ENCODE measurements at regions not wholly inside any gene's neighbourhood (a gene's known extent, or its start where the extent isn't known, plus 50 kb on each side); places are given as distances from the start of the nearest gene placed in this dataset.
"Not testable (repeated sequence)": the region's sequence is repeated elsewhere in the genome, so short reads cannot be mapped to it uniquely, and the experiment has no call there.

DNA sequence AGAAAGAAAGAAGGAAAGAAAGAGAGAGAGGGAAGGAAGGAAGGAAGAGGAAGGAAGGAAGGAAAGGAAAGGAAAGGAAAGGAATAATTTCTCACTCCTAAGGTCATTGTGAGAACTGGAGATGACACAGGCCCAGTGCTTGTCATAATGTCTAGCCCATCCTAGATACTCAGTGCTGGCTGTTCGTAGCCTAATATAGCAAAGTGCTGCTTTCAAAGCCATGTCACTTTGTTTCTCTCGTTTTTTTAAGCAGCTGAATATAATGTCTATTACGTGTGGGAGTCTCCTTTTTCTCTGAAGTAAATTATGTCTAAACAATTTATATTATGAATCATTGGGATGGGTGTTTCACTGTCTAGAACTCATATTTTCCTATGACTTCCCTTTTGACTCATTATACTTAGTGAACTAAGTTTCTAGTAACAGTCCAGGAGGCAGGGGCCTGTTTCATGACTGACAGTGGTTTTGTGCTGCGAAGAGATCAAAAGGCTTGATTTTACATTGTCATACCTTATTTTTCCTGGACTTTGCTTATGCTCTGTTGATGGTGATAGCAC lies 327.0 kb upstream of the ZFP42 start:
- DNase-seq (ENCODE audit: low read depth): no peak

DNA sequence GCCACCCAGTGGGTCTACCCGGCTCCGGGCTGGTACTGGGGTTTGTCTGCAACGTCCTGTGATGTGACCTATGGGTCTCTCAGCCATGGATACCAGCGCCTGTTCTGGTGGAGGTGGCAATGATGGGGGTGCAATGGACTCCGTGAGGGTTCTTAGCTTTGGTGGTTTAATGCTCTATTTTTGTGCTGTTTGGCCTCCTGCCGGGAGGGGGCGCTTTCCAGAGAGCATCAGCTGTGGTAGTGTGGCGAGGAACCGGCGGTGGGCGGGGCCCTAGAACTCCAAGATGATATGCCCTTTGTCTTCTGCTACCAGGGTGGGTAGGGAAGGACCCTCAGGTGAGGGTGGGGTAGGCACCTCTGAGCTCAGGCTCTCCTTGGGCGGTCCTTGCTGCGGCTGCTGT lies 324.1 kb upstream of the ZFP42 start:
- not testable (repeated sequence) for DNase-seq (ENCODE audit: low read depth)

DNA sequence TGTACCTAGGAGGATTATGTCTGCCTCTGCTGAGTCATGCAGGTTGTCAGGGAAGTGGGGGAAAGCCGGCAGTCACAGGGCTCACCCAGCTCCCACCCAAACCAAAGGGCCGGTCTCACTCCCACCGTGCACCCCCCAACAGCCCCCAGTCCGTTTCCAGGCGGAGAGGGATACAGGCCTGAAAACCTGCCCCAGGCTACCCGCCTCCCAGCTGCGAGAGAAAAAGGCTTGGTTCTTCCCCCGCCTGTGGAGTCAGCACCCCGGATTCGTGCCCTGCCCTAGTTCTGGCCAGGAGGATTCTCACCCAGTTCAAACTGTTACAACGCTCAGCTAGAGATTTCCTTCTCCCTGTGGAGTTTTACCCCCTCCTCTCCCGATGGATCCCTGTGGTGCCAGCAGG lies 323.6 kb upstream of the ZFP42 start:
- not testable (repeated sequence) for DNase-seq (ENCODE audit: low read depth)

DNA sequence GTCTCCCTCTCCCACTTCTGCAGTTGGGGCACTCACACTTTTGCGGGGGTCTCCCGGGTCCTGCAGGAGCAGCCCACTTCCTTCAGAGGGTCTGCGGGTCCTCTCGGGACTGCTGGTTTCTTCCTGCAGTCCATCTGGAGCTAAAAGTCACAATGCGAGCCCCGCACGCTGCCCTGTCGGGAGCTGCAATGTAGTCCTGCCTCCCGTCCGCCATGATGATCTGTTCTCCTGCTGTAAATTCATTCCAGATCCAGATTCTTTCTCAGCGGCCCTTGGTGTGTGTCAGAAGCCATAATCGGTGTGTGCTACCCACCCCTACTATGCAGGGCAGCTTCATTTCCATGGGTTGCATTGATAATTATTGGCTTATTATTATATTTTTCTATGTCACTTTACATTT lies 323.0 kb upstream of the ZFP42 start:
- DNase-seq (ENCODE audit: low read depth): not testable (repeated sequence)

DNA sequence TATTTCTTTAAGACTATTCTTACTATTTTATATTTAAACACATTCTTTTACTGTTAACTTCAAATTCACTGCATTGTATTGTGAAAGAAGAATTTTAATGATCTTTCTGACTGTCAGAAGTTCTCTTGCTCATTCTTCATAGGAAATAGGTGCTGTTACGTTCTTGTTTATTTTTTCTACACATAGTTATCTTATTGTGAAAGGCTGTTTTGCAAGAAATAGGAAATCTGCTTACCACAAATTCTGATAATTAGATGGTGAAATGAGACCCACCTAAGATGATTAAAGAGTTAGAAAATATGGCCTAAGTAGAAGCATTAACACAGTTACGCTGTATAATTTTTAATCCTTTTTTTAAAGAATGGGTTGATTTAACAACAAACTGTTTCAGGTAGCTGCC lies 316.1 kb upstream of the ZFP42 start:
- DNase-seq (ENCODE audit: low read depth): no peak

DNA sequence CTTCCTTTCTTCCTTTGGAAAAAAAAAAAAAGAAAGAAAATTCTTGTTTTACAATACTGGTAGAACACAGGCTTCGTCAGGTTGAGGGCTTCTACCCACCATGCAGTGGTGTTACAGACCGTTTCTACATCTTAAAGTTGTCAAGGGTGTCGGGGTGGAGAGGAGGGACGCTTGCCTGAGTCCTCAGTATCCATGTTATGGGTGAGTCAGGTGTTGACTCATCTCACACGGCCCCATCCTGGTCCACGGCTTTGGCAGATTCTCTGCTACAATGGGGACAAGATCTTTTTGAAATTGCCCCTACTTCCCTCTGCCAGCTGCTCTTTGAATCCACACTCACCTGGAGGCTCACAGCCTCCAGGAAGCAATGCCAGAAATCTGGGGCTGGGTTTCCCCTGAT lies 310.3 kb upstream of the ZFP42 start:
- no peak for DNase-seq (ENCODE audit: low read depth)

DNA sequence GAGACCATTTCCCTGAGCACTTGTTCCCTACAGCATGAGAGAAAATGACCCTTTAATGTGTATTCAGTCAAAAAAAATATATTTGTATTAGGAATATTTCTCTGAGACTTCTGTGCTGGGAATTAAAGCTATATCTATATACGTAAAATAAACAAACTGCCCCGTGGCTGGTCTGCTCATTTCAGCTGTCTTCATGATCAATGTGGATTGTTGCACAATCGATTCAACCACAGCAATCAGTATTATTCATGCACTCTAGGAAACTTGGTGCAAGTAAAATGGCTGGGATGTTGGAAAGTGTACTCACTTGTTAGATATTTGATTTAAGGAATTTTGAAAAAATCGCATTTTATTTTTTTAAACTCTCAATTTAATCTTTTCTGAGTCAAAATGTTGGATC lies 307.9 kb upstream of the ZFP42 start:
- no peak for DNase-seq (ENCODE audit: low read depth)

DNA sequence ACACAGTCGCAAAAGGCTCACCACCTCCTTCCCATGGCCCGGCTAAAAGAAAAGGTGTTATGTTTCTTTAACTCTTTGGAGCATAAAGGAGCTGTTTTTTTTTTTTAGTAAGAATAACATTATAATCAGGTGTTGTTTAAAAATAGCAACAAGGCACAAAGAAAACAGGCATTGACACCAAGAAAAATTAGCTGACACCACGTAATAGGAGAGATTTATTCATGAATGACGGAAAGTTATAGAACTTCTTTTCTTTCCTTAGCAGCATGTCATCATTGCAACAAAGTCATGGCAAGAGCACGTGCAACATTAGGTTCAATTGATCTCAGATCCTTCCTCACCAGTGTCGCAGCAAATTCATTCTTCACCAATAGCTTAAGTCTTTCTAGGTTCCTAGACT lies 302.9 kb upstream of the ZFP42 start:
- no peak for DNase-seq (ENCODE audit: low read depth)

DNA sequence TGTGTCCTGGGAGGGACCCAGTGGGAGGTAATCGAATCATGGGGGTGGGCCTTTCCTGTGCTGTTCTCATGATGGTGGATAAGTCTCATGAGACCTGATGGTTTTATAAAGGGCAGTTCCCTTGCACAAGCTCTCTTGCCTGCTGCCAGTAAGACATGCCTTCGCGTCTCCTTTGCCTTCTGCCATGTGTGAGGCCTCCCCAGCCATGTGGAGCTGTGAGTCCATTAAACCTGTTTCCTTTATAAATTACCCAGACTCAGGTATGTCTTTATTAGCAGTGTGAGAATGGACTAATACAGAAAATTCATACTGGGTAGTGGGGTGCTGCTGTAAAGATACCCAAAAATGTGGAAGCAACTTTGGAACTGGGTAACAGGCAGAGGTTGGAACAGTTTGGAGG lies 300.0 kb upstream of the ZFP42 start:
- not testable (repeated sequence) for DNase-seq (ENCODE audit: low read depth)

DNA sequence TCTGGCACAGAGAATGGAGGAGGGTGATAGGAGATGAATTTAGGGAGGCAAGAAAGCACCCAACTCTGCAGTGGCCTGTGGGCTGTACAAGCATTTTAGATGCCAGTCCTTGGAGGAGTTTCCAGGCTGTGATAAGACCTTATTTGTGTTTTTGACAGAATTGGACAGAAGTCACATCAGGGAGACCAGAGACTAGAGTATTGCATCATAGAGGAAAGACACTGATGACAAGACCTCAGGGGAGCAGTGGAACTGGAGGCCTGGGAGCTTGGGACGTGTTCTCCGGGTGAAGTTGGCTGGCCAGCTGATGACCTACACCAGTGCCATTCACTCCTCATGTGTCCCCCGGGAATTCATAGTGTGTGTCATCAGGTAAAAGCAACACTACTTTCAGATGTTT lies 284.0 kb upstream of the ZFP42 start:
- no peak for DNase-seq (ENCODE audit: low read depth)

DNA sequence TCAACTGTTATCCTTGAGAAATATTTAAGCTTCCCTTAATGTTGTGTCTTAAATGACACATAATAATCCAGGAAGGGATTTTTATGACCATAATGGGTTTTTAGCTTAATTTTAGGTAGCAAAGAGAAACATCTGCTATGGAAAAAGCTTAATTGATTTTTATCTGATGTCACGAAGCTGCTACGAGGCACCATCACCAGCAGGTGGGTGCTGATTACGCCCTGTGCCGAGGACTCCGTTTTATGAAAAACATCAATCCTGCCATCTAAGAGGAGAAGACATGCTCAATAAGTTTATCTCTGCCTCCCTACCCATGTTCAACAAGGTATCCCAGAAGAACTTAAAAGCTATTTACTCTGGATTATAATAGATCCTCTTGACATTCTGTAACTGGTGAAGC lies 280.6 kb upstream of the ZFP42 start:
- DNase-seq (ENCODE audit: low read depth): no peak

DNA sequence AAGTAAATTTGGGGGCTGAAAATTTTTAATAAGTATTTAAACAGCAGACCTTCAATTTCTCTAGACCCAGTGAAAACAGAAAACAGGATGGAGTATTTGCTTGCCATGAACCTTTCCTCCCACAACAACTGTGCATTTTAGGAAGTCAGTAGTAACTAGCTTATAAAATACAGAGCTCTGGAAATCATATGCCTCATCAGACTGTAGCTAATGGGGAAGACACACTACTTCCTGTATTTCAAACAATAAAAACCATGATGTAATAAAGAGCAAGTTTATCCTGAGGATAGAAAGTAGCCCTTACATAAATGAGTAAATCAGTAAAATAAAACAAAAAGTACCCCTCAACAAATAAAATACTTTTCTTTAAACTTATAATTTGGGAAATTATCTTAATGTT lies 280.1 kb upstream of the ZFP42 start:
- no peak for DNase-seq (ENCODE audit: low read depth)

DNA sequence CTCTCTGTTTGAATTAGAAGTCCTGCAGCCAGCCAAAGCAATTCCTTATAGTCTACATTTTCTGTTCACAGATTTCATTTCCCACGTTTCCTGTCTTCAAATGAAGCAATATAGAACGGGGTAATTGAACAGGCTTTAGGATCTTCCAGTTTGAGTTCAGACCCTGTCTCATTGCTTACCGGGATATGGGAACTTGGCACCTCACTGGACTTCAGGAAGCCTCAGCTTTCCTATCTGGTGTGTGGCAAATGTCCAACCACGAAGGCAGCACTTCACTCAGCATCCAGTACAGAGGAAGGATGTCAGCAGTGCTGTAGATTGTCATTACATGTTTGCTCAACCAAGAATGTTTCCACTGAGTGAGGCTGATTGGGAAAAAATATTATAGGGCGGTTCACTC lies 271.1 kb upstream of the ZFP42 start:
- no peak for DNase-seq (ENCODE audit: low read depth)

DNA sequence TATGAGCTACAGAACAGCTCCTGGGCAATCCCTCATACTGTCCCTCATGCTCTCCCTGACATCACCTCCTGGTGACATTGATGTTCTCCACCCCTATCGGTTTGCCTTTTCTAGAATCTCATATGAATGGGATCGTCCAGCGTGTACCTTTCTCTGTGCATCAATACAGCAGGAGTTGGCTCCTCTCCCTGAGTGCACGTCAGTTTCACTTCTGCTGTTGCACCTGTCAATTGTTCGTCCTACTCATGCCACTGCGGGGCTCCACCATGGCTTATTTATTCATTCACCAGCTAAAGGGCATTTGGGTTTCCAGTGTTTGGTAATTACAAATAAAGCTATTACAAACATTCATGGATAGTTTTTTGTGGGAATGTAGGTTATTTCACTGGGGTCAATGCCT lies 269.1 kb upstream of the ZFP42 start:
- DNase-seq (ENCODE audit: low read depth): no peak

DNA sequence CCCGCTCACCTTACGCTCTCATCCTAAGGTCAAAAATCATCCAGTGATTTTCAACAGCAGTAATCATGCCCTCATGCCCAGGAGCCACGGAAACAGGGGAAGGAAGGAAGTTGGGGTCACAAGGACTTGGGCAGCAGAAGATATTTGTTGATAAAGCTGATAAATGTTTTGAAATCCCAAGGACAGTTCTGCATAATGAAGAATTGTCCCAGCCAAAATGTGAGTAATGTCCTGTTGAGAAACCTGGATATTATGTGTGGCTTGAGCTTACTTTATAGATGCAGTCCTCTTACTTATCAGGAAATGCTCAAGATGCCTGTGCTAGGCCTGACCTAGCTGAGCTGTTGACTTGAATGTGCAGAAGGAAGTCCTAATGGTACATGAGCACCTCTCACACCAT lies 263.0 kb upstream of the ZFP42 start:
- DNase-seq (ENCODE audit: low read depth): no peak

DNA sequence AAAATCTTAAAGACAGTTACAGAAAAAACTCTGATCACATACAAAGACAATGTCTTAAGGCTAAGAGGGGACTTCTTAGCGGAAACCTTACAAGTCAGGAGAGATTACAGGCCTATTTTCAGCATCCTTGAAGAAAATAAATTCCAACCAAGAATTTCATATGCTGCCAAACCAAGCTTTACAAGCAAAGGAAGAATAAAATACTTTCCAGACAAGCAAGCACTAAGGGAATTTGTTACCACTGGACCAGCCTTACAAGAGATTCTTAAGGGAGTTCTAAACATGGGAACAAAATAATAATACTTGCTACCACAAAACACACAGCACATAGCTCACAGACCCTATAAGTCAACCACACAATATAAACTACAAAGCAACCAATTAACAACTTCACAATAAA lies 255.8 kb upstream of the ZFP42 start:
- DNase-seq (ENCODE audit: low read depth): no peak

DNA sequence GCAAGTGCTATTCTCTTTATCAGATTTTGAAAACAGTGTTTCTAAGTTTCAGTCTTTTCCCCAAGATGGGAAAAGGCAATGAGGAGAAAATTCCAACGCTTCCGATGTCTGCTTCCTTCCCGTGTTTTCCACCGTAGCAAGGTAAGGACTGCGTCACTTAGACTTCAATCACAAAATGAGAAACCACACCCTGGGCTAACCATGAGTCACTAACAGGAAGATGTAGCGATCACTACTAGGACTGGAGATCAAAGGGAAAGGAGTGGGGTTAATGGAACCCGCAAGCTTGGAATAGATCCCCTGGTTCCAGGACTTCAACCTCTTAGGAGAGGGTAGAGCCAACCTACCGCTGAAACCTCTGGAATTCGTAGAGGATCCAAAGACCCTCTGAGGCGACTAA lies 250.7 kb upstream of the ZFP42 start:
- DNase-seq (ENCODE audit: low read depth): no peak

DNA sequence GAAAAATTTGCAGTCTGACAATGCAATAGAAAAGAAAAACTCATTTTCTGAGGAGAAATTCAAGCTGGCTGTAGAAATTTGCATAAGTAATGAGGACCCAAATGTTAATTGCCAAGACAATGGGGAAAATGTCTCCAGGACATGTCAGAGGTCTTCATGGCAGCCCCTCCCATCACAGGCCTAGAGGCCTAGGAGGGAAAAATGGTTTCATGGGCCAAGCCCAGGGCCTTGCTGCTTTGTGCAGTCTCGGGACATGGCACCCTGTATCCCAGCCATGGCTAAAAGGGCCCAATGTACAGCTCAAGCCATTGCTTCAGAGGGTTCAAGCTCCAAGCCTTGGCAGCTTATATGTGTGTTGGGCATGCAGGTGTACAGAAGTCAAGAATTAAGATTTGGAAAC lies 244.9 kb upstream of the ZFP42 start:
- DNase-seq (ENCODE audit: low read depth): not testable (repeated sequence)

DNA sequence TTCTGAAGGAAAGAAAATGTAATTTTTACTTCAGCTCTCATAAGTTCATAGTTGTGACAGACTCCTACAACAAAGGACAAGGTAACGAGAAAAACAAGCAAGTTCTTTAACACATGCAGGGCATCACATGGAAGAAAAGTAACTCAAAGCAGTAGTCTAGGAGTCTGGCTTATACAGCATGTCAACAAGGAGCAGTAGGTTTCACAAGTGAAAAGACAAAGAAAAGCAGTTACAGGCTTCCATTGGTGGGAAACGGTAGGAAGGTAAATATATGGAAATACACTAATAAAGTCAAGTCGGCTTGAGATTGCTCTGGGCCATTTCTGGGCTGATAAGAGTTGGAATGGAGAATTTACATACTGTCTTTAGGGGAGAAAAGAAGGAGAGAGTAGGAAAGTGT lies 228.4 kb upstream of the ZFP42 start:
- DNase-seq (ENCODE audit: low read depth): no peak

DNA sequence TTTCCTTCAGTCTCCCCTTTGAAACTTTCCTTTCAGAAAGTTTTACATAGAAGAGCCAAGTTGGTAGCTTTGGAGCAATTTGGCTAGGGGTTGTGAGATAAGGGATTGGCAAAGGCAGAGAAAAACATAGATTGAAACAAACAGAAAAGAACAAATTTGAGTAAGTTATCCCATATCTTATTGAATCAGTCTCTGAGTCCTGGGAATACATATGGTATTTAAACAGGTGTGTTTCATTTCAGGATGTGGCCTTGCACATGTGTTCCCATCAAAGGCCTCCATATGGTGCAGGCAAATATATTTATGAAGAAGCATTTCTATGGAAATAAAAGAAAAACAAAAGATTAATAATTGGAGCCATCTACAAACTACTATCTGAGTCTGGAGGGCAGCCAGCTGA lies 227.9 kb upstream of the ZFP42 start:
- DNase-seq (ENCODE audit: low read depth): no peak

DNA sequence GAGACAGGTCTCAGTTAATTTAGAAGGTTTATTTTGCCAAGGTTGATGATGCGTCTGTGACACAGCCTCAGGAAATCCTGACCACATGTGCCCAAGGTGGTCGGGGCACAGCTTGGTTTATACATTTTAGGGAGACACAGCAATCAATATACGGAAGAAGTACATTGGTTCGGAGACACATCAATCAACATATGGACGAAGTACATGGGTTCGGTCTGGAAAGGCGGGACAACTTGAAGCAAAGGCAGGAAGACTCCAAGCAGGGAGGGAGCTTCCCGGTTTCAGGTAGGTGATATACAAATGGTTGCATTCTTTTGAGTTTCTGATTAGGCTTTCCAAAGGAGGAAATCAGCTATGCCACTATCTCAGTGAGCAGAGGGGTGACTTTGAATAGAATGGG lies 225.2 kb upstream of the ZFP42 start:
- DNase-seq (ENCODE audit: low read depth): no peak

DNA sequence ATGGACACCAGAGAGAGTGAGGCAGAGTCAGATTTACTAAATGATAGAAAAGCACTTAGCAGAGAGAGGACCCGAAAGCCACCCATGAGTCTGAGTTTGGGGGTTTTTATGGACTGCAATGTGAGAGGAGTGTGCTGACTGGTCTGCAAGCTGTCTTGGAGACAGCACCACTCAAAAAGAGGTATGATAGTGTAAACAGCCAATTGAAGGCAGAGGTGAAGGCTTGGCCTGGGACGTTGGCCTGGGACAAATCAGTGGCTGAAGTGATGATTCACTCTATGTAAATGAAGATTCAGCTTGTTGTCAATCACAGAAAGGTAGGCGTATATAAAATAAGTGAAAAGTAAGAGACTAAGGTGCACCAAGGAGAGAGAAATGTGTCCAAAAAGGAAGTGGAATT lies 217.6 kb upstream of the ZFP42 start:
- no peak for DNase-seq (ENCODE audit: low read depth)

DNA sequence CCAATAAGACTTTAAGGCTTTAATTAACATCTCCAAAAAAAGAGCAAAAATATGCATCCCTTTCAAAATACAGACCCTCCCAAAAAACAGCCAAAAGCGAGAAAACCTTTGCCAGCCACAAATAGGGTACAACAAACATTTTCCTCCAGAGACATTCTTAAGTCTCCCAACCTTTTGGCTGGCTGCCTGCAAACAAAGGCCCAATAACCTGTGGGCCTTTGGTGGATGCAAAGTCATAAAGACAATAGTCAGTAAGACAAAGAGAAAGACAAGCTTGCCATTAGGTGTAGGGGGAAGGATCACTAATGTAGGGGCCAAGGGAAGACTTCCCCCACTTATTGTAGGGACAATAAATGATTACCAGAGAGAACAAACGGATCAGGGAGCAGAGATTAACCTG lies 215.5 kb upstream of the ZFP42 start:
- DNase-seq (ENCODE audit: low read depth): no peak

DNA sequence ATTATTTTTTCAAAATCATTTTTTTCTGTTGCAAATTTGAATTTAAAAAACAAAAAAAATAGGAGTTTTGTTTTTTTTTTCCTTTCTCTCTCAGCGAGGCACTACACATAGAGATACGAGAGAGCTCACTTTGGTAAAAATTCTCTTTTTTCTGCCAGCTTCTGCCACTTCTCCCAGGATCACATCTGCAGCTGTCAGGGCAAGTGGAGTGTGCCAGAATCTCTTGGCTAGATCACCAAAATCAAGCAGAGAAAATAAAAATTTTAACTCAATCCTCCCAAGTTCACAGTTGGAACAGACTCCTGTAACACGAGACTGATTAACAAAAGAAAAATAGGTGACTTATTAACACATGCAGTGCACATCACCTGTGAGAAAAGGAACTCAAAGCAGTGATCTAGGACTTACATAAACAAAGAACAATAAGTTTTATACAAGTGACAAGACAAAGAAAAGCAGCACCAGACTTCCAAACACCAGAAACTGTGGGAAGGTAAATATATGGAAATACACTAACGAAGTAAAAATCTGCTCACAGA lies 213.2 kb upstream of the ZFP42 start:
- DNase-seq (ENCODE audit: low read depth): no peak

DNA sequence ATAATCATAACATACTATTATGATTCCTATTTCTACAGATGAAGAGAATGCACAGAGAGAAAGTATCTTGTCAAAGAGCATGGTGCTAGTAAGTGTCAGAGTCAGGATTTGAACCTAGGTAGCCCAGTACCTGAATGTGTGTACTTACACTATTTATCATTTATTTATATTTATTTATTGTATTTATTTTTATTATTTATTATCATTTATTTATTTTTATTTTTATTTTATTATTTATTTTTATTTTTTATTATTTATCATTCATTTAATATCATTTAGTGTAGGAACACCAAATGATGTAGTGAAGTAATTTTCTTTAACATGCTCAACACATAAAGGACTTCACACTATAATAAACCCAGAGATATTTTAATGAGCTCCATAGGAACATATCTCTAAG lies 209.4 kb upstream of the ZFP42 start:
- DNase-seq (ENCODE audit: low read depth): no peak

Measured in activated T-cell treated with anti-CD3 and anti-CD28 coated beads for 48 hours (primary cell).